HUDEP-2 (cell line): ENCODE measurements at regions not wholly inside any gene's neighbourhood (a gene's known extent, or its start where the extent isn't known, plus 50 kb on each side); places are given as distances from the start of the nearest gene placed in this dataset.

Source experiments
- DNase-seq, 76 experiments: peaks; one replicate each; lab custom pipeline; 2025; ENCODE audit not compliant: unreplicated experiment in 76 of 76; lab: John Stamatoyannopoulos, UW

- no peak for DNase-seq
These were observed 67.8 kb upstream of the DCBLD2 start for GRCh38 chr3:98969295-98969694.

DNA sequence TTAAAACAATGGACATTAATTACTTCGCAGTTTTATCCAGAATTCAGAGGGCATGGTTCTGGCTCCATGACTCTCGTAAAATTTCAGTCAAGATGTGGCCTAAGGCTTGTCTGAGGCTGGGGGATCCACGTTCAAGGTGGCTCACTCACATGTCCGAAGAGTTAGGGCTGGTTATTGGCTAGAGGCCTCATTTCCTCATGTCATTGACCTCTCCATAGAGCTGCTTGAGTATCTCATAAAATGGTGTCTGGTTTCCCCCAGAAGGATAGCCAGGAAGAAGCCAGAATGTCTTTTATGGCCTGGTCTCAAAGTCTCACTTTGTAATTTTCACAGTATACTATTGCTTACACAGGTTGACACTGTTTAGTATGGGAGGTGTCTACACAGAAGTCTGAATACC is 67.3 kb upstream of the DCBLD2 start:
- no peak for DNase-seq

DNA sequence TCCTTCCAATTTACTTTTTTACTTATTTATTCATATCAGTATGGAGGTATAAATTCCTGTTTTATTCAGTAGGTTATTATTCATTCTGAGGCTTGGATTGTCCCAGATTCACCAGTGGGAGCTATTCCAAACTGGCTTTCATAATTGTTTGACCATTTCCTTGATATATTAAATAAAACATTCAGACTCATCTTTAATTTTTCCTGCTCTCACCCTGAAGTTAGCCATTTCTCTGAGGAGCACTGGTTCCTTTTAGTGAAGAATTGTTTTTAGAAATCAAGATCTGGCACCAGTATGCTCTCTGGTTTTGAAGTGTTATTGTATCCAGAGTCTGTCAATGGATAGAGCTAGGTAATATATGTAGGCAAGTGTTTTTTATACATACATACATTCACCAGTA is 66.9 kb upstream of the DCBLD2 start:
- no peak for DNase-seq

GRCh38 chr3:98967758-98968157 is 66.3 kb upstream of the DCBLD2 start:
- no peak for DNase-seq

DNA sequence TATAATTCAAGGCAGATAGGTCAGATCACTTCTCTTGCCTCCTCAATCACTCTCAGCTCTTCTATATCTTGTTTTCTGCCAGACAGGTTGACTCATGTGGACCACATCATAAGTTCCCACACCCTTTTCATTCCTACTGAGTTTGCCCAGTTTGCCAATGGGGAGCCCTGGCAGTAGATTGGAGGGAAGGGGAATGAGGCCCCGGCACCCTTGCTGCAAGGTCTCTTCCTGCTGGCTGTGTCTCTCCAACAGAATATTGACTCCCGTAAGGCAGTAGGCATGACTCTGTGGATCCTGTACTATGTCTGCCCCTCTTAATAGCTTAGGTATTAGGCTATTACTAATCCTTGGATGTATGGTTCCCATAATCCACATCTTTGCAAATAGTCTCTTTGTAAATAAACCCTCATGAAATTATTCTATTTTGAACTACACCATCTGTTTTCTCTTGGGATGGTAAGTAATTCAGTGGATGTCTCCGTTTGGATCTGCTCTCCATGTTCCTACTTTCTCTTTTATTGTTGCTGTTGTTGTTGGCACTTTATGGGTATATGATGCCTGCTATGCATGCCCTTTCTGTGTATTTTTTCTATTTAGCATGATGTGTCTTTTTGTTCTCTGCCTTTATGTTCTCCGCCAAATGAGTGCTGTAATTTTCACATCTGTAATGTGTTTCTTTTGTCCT is 65.5 kb upstream of the DCBLD2 start:
- DNase-seq: no peak

DNA sequence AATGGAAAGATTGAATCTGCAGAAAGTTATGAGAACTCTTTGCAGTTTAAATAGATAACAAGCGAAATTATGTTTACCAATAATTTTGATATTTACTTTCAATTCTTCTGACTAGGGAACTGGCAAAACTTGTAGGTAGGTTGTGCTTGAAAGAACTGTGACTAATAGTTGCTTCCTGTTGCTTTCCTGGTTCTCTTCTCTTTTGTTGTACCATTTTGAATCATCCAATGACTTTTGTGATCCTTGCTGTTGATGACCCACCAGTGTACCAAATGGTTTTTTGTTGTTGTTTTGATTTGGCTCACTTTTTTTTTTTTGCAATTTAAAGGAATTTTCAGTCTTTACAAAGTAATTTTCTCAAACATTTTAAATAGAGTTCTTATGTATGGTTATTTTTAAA is 64.9 kb upstream of the DCBLD2 start:
- no peak for DNase-seq

- DNase-seq: no peak
These were observed 63.3 kb upstream of the DCBLD2 start for GRCh38 chr3:98964784-98965183.

- no peak for DNase-seq
These were observed 62.1 kb upstream of the DCBLD2 start for GRCh38 chr3:98963546-98963945.

GRCh38 chr3:98962951-98963350 is 61.5 kb upstream of the DCBLD2 start:
- DNase-seq: no peak

DNA sequence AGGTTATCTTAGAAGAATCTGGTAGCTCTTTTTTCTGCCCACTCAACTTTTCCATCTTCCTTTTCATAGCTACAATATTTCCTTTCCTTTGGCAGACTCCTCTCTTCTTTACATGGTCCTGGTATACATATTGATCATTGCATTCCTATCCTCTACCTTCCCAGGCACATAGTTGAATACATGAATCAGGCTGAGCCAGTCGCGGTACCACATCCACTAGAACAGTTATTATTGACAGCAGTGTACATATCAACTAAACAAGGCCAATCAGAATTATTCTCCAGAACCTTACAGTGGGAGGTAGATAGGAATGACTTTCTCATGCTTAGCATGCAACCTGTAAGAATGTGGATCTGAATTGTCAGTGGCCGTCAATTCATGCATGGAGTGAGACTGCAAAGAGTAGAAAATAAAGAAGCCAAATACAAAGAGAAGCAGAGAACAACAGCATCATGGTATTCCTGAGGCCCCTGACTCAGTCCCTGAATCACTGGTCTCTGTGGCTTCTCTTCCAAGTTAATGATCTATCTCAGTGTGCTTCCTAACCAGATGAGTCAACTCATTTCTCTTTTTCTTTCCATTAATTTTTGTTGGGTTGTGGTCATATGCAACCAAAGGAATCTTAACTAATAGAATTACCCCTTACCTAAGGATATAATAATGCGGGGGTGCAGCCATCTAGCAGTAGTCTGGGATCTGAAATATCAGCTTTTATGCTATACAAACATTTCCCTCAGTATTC is 60.9 kb upstream of the DCBLD2 start:
- no peak for DNase-seq

DNA sequence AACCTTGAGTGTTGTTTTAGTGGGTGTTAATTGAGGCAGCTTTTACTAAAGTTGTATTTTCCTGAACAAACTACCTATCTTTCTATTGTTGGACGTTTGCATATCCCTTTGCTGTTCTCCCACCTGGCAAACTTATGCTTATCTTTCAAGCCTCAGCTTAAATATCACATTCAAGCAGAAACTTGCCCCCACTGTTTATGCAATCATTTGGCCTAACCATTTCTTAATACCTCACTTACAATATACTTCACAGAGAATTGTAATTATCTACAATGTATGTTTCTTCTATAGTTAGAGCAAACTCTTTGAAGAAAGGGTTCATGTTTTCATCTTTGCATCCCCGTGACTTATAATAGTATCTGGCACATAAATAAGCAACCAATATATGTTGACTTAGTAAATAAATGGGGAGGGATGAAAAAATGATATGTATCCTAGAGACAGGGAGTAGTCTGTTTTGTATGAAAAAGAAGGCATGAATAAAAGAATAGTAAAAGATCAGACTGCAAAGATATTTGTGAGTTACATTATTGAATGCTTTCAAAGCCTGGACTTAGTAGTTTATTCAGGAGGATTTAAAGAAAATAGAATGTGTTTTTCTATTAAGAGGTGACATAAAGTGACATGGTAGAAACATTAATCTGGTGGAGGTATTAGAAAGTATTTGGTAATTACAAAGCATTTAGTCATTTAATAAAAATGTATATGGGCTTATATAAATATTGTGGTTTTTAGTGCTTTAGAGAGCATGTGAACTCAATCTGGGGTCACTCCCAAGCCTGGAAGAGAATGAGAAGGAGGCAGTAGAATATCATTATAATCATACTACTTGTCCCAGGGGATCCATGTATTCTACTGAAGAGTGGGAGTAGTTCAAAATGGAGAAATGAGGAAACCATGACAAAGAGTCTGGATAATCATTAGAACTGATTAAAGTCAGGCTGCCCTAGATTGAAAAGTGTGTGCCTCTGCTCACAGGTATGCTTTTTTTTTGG is 60.0 kb upstream of the DCBLD2 start:
- no peak for DNase-seq

- DNase-seq: no peak
These were observed 56.2 kb upstream of the DCBLD2 start for GRCh38 chr3:98957681-98958080.

DNA sequence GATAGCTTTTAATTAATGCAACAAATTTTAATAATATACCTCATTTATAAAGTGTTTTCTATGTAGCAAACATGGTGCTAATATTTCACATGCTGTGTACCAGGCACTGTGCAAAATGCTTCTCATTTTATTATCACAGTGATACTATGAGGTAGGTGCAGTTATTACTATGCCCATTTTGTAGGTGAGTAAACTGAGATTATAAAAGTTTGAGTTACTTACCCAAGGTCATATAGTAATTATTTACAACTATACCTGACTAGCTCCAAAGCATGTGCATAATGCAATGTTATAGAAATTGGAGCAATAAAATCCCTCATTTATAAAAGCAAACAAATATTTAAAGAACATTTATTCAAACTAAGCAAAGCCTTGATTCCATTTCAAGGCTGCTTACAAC is 54.5 kb upstream of the DCBLD2 start:
- DNase-seq: no peak

DNA sequence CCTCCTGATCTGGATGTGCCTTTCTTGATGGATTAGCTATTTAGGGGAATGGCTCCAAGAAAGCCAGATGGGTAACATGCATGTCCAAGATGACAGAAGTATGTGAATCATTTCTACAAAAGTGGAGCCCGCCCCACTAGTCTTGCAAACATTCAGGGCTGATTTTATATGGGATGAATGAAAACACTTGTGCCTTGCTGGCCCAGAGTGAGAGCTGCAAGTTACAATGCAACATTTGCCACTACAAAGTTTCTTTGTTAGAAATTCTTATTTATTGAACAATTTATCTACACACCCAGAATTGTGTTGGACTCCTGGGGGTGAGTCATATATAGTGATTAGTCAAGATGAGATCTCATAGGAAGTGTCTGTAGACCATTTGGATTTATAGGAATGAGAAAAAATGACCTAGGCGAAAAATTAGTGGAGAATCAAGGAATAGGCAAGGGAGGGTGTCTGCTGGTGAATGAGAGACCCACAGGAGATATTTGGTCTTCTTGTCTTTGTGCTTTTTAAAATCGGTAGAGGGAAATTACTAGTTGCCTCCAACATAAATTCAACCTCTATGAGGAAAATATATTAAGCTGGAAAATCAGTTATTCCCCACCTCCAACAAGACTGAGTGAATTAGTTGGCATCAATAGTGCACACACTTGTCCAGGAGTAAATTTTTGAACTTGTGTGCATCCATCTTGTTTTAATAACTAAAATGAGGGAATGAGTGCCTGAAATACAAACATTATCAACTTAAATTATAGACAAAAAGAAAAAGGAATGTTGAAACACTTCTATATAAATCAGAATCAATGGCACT is 53.5 kb upstream of the DCBLD2 start:
- DNase-seq: no peak

GRCh38 chr3:98954242-98954641 is 52.7 kb upstream of the DCBLD2 start:
- no peak for DNase-seq

GRCh38 chr3:98952404-98952803 is 50.9 kb upstream of the DCBLD2 start:
- DNase-seq: no peak
